ENCODE measurements at regions not wholly inside any gene's neighbourhood (a gene's known extent, or its start where the extent isn't known, plus 50 kb on each side); places are given as distances from the start of the nearest gene placed in this dataset.

DNA sequence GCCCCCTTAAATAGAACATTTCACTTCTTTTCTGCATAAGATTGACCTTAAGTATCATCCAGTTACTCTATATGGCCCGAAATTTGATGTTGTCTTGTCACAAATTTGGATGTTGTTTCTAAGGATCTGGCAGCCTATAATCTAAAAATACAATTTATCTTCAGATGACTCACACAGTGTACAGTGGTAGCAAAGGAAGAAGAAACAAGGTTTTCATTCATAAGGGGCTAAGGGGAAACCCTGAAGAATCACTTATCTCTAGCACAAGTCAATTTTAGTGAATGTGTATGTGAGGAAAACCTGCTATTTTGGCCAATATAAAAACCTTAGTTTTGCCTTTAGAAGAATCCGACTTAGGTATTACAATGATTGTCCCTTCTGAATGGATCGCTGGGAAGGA is 606.3 kb upstream of the LRFN5 start:
- Histone ChIP-seq H3K18ac (ENCODE audit: insufficient read length, low read depth, low read length) (no peak overlapping the region), H2BK120ac (ENCODE audit: low read depth, low read length, poor library complexity, severe bottlenecking) (no peak overlapping the region), H3K4ac (ENCODE audit: low read depth, low read length) (no peak overlapping the region), H3K14ac (ENCODE audit: insufficient read depth, low read length) (no peak overlapping the region), H2BK12ac (ENCODE audit: insufficient read length, low read depth, low read length) (no peak overlapping the region), H2BK5ac (ENCODE audit: insufficient read length, low read length) (no peak overlapping the region), H2BK20ac (ENCODE audit: low read depth, low read length, poor library complexity, severe bottlenecking) (no peak overlapping the region), H4K5ac (ENCODE audit: insufficient read length, low read depth, low read length) (no peak overlapping the region), H2BK15ac (ENCODE audit: low read depth, low read length) (no peak overlapping the region), H3K9me3 (ENCODE audit: control insufficient read depth, low read depth, low read length) (no peaks in the 10 kb centered on the region), H3K4me1 (ENCODE audit: insufficient read depth, low read length) (no peaks in the 10 kb centered on the region), H3K27ac (ENCODE audit: insufficient read length, low read depth, low read length) (no peak overlapping the region), H4K8ac (replicated peaks; ENCODE audit: insufficient read length, low read depth, low read length) (no peak overlapping the region), H2AFZ (ENCODE audit: low read length) (no peak overlapping the region), H3T11ph (ENCODE audit: low read length) (no peak overlapping the region), H3K27me3 (ENCODE audit: insufficient read depth, low read length) (no peaks in the 10 kb centered on the region), H4K20me1 (ENCODE audit: control insufficient read depth, insufficient read depth, insufficient read length) (no peaks in the 10 kb centered on the region), H3K79me1 (ENCODE audit: insufficient read depth, low read depth, low read length, poor library complexity, severe bottlenecking) (no peaks in the 10 kb centered on the region), H3K23me2 (ENCODE audit: insufficient read length, low read depth, low read length, poor library complexity, severe bottlenecking) (no peaks in the 10 kb centered on the region), H2AK5ac (ENCODE audit: insufficient read length, low read length) (no peak overlapping the region), H3K79me2 (ENCODE audit: insufficient read depth, low read length) (no peaks in the 10 kb centered on the region), H4K91ac (ENCODE audit: insufficient read length, low read depth, low read length) (no peak overlapping the region), H3K4me2 (ENCODE audit: insufficient read depth, insufficient read length, low read length) (no peak overlapping the region), H3K9ac (ENCODE audit: extremely low read depth, insufficient read length, low read length) (no peak overlapping the region), H3K23ac (ENCODE audit: insufficient read length, low read depth, low read length) (no peak overlapping the region), H3K56ac (ENCODE audit: insufficient read length, low read depth, low read length) (no peak overlapping the region)
- no peak for DNase-seq
- WGBS (ENCODE audit: extremely low coverage, insufficient read length, low lambda C conversion rate), result no CpG with 5 or more reads among the region's 3 CpGs
- H3K4me1 Mint-ChIP-seq, result no peaks in the 10 kb centered on the region
- H3K36me3 Mint-ChIP-seq (ENCODE audit: insufficient read depth in 1 of 3, low read depth in 3 of 3), result no peaks in the 10 kb centered on the region
- H3K27ac Mint-ChIP-seq, result no peak overlapping the region
- no peak overlapping the region for H3K4me3 Mint-ChIP-seq
- no peaks in the 10 kb centered on the region for H3K27me3 Mint-ChIP-seq (ENCODE audit: low read depth)
- H3K9me3 Mint-ChIP-seq, result no peaks in the 10 kb centered on the region
- TF ChIP-seq, protein P1, sequence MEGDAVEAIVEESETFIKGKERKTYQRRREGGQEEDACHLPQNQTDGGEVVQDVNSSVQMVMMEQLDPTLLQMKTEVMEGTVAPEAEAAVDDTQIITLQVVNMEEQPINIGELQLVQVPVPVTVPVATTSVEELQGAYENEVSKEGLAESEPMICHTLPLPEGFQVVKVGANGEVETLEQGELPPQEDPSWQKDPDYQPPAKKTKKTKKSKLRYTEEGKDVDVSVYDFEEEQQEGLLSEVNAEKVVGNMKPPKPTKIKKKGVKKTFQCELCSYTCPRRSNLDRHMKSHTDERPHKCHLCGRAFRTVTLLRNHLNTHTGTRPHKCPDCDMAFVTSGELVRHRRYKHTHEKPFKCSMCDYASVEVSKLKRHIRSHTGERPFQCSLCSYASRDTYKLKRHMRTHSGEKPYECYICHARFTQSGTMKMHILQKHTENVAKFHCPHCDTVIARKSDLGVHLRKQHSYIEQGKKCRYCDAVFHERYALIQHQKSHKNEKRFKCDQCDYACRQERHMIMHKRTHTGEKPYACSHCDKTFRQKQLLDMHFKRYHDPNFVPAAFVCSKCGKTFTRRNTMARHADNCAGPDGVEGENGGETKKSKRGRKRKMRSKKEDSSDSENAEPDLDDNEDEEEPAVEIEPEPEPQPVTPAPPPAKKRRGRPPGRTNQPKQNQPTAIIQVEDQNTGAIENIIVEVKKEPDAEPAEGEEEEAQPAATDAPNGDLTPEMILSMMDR (conservative IDR thresholded peaks at IDR 0.05), result no peak
